DMS53 treated with DMSO at 0.1 percent for 48 hours (cell line): ENCODE measurements at regions not wholly inside any gene's neighbourhood (a gene's known extent, or its start where the extent isn't known, plus 50 kb on each side); places are given as distances from the start of the nearest gene placed in this dataset.
"Not testable (repeated sequence)": the region's sequence is repeated elsewhere in the genome, so short reads cannot be mapped to it uniquely, and the experiment has no call there.

ENCODE experiments used
- DNase-seq: peaks from one replicate; lab custom pipeline; 2025; ENCODE audit not compliant: unreplicated experiment; lab: John Stamatoyannopoulos, UW

DNA sequence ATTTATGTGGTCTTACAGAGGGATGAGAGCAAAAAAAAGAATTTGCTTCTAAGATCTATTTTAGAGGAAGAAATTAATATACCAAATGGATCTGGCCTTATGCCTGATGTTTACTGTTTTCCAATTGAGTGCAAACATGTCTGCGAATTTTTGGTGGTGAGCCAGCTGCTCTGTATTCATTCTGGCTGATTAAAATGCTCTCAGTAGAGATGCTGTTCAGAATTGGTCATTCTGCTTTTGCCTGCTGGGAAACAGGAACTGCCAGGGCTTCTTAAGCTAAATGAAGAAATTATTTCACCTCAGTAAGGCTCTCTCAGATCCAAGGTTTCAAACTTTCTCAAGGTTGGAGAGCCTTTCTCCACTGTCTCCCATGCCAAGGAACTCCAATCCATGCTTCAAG is 132.0 kb upstream of the SV2C start:
- DNase-seq = no peak

DNA sequence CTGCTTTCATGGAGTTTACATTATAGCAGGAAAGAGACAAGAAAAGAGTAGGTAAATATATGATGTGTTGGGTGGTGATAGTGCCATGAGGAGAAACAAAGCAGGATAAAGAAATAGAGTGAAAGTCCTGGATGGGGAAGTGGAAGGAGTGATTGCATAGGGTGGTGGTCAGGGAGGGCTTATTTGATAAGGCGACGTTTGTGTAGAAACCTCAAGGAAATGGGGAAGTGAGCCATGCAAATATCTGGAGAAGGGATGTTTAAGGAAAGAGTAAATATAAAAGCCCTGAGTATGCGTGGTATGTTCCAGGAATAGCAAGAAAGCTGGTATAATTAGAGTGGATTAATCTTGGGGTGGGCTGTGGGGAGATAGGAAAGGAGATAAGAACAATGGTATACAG is 134.7 kb upstream of the SV2C start:
- no peak for DNase-seq

GRCh38 chr5:75940418-75940817 is 142.8 kb upstream of the SV2C start:
- no peak for DNase-seq

GRCh38 chr5:75935572-75935971 is 147.6 kb upstream of the SV2C start:
- no peak for DNase-seq

DNA sequence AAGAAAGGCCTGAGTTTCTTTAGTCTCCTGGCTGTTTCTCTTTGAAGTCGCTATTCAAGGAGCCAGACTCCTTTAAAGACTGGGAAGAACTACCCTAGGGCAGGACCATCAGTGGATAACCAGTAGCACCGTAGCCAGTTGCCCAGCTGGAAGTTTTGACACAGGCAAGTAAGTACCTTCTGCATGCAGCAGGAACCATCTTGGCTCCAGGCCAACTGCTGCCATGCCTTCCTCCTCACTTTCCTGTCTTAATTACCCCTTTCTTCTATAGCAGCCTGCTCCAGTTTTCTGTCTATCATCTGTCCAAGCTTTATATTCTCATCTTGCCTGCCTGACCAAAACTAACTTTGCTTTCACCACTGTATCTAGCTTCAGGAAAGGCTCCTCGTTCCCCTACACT is 149.7 kb upstream of the SV2C start:
- no peak for DNase-seq

DNA sequence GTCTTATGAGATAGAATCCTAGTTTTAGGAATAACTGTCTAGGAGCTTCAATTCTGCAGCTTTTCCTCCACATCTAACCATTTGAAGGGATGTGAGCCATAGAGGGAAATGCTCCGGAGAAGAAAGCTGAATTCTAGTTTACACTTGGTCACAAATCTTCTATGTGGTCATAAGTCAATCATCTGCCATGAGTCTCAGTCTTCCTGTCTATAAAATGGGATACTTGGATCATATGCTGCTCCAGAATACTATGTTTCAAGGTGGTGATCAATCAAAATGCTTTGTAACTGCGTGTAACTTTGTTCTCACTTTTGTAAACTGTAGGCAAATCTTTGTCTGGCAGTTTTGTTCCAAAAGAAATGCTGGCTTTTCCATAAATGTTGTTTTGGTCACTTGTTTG is 152.0 kb upstream of the SV2C start:
- DNase-seq = no peak

DNA sequence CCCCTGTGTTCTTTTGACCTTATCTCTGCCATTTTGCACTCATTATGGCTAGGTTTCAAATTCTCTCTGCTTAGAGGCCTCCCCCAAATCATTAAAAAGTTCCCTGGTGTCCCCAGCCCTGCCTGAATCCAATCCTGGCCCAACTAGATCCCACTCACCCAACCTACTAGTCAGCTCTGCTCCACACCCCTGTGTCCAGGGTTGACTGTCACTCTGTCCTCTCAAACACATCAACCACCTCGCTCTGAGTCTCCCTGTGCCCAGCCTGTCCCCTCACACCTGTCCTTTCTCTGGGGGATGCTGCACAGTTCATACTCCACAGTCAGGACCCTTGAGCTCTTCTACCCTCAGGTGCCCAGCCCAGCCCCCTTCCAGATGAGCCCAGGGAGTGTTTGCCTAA is 154.2 kb upstream of the SV2C start:
- no peak for DNase-seq

- DNase-seq = no peak
Measured at GRCh38 chr5:75922480-75922879, 160.7 kb upstream of the SV2C start.

GRCh38 chr5:75921011-75921410 is 162.2 kb upstream of the SV2C start:
- DNase-seq = no peak

GRCh38 chr5:75916144-75916543 is 167.0 kb upstream of the SV2C start:
- no peak for DNase-seq

DNA sequence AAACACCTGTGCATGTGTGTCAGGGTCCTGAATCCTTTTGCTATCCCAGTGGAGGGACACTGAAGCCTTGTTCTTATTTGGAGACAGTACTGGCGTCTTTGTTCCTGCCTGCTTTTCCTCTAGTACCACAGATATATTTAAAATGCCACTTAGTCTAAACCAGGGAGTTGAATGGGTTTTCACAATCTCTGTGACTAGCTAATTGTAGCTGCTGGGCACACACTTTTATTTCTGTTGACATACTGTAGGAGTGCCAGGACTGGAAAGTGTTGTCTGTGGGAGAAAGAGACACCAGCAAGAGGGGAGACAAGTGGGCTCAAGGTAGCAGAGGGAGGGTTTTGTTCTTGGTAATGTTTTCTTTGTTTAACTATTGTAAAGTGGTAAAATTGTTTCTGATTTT is 174.0 kb upstream of the SV2C start:
- no peak for DNase-seq

DNA sequence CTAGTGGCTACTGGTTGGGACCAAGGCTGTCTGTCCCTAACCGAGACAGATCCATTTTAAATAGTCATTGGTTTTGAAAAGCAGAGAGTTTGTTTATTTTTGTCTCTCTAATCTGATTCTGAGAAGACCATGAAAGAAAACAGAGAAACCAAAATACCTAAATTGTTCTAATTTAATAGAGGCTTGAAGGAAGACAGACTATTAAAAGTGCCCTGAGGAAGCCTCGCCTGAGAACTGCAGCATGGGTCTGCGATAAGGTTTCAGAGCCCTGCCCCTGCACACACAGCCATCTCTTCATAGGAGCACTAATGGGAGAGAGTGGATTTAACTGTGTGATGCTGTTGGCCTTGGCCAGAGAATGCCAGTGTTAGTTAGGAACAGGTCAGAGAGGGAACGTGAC is 175.5 kb upstream of the SV2C start:
- DNase-seq = no peak

GRCh38 chr5:75894482-75894881 is 177.2 kb upstream of the POC5 start:
- DNase-seq = peak; percentile 17

- no peak for DNase-seq
Measured at GRCh38 chr5:75891736-75892135, 174.5 kb upstream of the POC5 start.

- no peak for DNase-seq
Measured at GRCh38 chr5:75891020-75891419, 173.8 kb upstream of the POC5 start.

GRCh38 chr5:75890546-75890945 is 173.3 kb upstream of the POC5 start:
- no peak for DNase-seq

DNA sequence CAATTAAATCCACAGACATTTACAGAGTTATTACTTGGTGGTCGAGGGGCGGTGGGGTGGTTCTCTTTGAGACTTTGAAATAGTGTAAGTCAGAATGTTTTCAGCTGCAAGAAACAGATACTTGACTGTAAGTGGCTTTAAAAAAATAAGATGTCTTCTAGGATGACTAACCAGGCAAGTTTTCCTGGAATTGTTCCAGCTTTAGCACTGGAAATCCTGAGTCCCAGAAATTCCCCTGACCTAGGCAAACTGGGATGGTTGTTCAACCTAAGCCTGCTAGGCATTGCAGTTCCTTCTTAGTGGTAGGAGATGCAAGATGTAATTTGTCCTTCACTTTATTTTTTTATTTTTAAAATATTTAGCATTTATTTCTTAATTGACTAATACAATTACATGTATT is 169.5 kb upstream of the POC5 start:
- no peak for DNase-seq

- peak; percentile 2 for DNase-seq
Measured at GRCh38 chr5:75885849-75886596, 168.8 kb upstream of the POC5 start.

DNA sequence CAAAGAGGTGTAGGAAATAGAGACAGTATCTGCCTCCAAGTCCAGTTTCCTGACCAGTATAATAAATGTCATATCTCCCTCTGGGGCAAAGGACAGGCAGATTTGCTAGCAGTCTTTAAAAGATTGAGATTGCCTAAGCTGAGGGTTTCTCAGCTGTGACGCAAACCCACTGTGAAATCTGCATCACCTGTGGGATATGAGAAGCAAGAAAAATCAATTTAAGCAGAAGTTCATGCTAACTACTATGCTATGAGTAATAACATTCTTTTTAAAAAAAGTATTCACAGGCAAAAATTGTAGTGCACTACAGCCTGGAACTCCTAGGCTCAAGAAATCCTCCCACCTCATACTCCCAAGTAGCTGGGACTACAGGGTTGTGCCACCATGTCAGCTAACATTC is 168.1 kb upstream of the POC5 start:
- DNase-seq = no peak

- DNase-seq = no peak
Measured at GRCh38 chr5:75869891-75870290, 152.7 kb upstream of the POC5 start.

- DNase-seq = no peak
Measured at GRCh38 chr5:75862872-75863271, 145.6 kb upstream of the POC5 start.

DNA sequence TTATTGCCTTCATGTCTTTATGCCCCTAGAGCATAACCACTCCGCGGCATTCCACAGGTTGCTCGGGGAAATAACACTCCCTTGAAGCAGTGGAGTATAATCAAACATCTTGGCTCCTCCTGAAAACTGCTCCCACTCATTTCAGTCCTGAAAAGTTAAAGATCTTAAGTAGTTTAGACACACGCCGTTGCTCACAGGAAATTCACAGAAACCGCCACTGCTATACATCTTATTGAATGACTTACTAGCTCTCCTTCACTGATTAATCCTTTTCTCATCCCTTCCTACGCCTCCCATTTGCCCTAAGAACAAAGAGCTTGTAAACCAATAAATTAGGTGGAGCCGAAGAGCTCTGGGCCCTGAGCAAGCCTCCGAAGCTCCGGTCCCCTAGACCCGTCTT is 142.4 kb upstream of the POC5 start:
- not testable (repeated sequence) for DNase-seq

DNA sequence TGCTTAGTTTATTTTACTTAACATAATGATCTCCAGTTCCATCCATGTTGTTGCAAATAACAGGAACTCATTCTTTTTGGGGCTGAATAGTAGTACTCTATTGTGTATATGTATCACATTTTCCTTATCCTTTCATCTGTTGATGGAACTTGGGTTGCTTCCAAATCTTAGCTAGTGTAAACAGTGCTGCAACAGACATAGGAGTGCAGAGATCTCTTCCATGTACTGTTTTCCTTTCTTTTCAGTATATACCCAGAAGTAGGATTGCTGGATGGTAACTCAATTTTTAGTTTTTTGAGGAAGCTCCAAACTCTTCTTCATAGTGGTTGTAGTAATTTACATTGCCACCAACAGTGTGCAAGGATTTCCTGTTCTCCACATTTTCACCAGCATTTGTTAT is 138.8 kb upstream of the POC5 start:
- DNase-seq = peak; percentile 10
